GM12878 (cell line): ENCODE measurements at regions not wholly inside any gene's neighbourhood (a gene's known extent, or its start where the extent isn't known, plus 50 kb on each side); places are given as distances from the start of the nearest gene placed in this dataset.

ENCODE experiments used
- ATAC-seq: fragments of 200-7000 bp; cut with Tn5 transposase; 3 replicates; pipeline ENCODE4 v1.9.1; 2020; ENCODE audit warnings: mild to moderate bottlenecking, moderate library complexity
- BruUV-seq: library from RNA; stranded (reverse); fragments of 400-500 nt; replicated peaks from 2 replicates; lab custom pipeline; 2021; lab: Mats Ljungman, UMichigan
- CTCF ChIA-PET: fragments of 300-600 bp; sonication (Branson Sonifier 250); formaldehyde crosslinking; extraction: SDS; loops from one replicate; lab custom pipeline; 2021; ENCODE audit warnings: inconsistent platforms; lab: Yijun Ruan, JAX
- POLR2A ChIA-PET: fragments of 350-600 bp; formaldehyde crosslinking; extraction: SDS; loops from one replicate; lab custom pipeline; 2021; ENCODE audit warnings: inconsistent platforms; lab: Charles Lee
- RAD21 ChIA-PET: fragments of 300-600 bp; sonication (Branson Sonifier 250); formaldehyde crosslinking; loops from one replicate; lab custom pipeline; 2023; ENCODE audit warnings: antibody characterized with exemption; ENCODE audit not compliant: unreplicated experiment; lab: Charles Lee
- SMC1A ChIA-PET: fragments of 300-600 bp; sonication (Branson Sonifier 250); formaldehyde crosslinking; loops from one replicate; lab custom pipeline; 2023; ENCODE audit not compliant: unreplicated experiment, uncharacterized antibody; lab: Charles Lee
- DNase-seq: peaks from one replicate; pipeline ENCODE4 v3.0.0-alpha.2; 2011; ENCODE audit warnings: low read depth, low spot score
- FAIRE-seq: peaks from 3 replicates; lab custom pipeline; 2011; peaks lifted over from hg19 to GRCh38; lab: Jason Lieb, UNC
- H2AFZ ChIP-seq: 2 replicates; pipeline ENCODE4 v1.6.0; 2011; ENCODE audit warnings: low read depth, low read length, control low read depth; ENCODE audit not compliant: control insufficient read depth
- H3K27ac ChIP-seq: 2 replicates; pipeline ENCODE4 v1.5.1; 2011; ENCODE audit warnings: control low read depth; ENCODE audit not compliant: control insufficient read depth, insufficient read depth
- H3K27me3 ChIP-seq, 2 experiments: replicated peaks in 1 of 2; 2 replicates each; pipeline versions ENCODE4 v1.6.0 to v1.6.1; 2011; ENCODE audit warnings: low read length in 1 of 2; ENCODE audit not compliant: control insufficient read depth in 2 of 2, insufficient read depth in 2 of 2
- H3K36me3 ChIP-seq, 2 experiments: 2 replicates each; pipeline ENCODE4 v1.5.1; 2011; ENCODE audit warnings: low read length in 1 of 2; ENCODE audit not compliant: control insufficient read depth in 2 of 2, insufficient read depth in 2 of 2
- H3K4me1 ChIP-seq: 2 replicates; pipeline ENCODE4 v1.6.1; 2011; ENCODE audit warnings: mild to moderate bottlenecking, low read length, moderate library complexity, mixed read lengths; ENCODE audit not compliant: control insufficient read depth, insufficient read depth
- H3K4me2 ChIP-seq: 2 replicates; pipeline ENCODE4 v1.6.0; 2011; ENCODE audit warnings: control low read depth; ENCODE audit not compliant: control insufficient read depth, insufficient read depth
- H3K4me3 ChIP-seq: fragments of 200-600 bp; sonication (generic); 2 replicates; pipeline ENCODE4 v1.5.1; 2016
- H3K79me2 ChIP-seq: 2 replicates; pipeline ENCODE4 v1.6.0; 2011; ENCODE audit warnings: low read length; ENCODE audit not compliant: control insufficient read depth, insufficient read depth
- H3K9ac ChIP-seq: 2 replicates; pipeline ENCODE4 v1.8.0; 2011; ENCODE audit warnings: low read length, control low read depth, mixed read lengths; ENCODE audit not compliant: control insufficient read depth, insufficient read depth
- H3K9me3 ChIP-seq: replicated peaks from 3 replicates; pipeline ENCODE4 v1.5.1; 2011; ENCODE audit warnings: mild to moderate bottlenecking, low read length; ENCODE audit not compliant: control insufficient read depth, insufficient read depth
- H4K20me1 ChIP-seq: 2 replicates; pipeline ENCODE4 v1.6.0; 2011; ENCODE audit not compliant: control insufficient read depth, insufficient read depth
- BACH1 ChIP-seq: fragments of 450-650 bp; IDR thresholded peaks from 2 replicates; pipeline ENCODE4 v1.6.1; 2017; ENCODE audit warnings: mild to moderate bottlenecking, borderline replicate concordance
- CEBPZ ChIP-seq: fragments of 150-350 bp; IDR thresholded peaks from 2 replicates; pipeline ENCODE4 v1.6.1; 2016; ENCODE audit warnings: low read depth, low read length
- DPF2 ChIP-seq: fragments of 450-650 bp; IDR thresholded peaks from 2 replicates; pipeline ENCODE4 v1.6.1; 2017; ENCODE audit warnings: mild to moderate bottlenecking
- EP300 ChIP-seq, 2 experiments: fragments of 150-350 bp in 1 of 2; IDR thresholded peaks; 2 replicates each; pipeline ENCODE4 v1.6.1; 2011 to 2012; ENCODE audit warnings: low read depth in 2 of 2, low read length in 2 of 2, borderline replicate concordance in 1 of 2, improper control_type of control experiment in 1 of 2, inconsistent platforms in 1 of 2; ENCODE audit not compliant: control insufficient read depth in 1 of 2
- HDGF ChIP-seq: fragments of 450-650 bp; IDR thresholded peaks from 2 replicates; pipeline ENCODE4 v1.6.1; 2016; ENCODE audit warnings: antibody characterized with exemption
- IKZF1 ChIP-seq: fragments of 450-650 bp; conservative IDR thresholded peaks from 2 replicates; pipeline ENCODE4 v1.6.1; 2017; ENCODE audit warnings: antibody characterized with exemption, mild to moderate bottlenecking
- IRF4 ChIP-seq: IDR thresholded peaks from 2 replicates; pipeline ENCODE4 v1.6.1; 2011; ENCODE audit warnings: low read depth, low read length
- IRF5 ChIP-seq: fragments of 450-650 bp; IDR thresholded peaks from 2 replicates; pipeline ENCODE4 v1.6.1; 2017; ENCODE audit warnings: borderline replicate concordance
- KAT2A ChIP-seq: conservative IDR thresholded peaks from 2 replicates; pipeline ENCODE4 v1.6.1; 2011; ENCODE audit warnings: low read depth, low read length; ENCODE audit not compliant: control insufficient read depth
- MEF2B ChIP-seq: fragments of 450-650 bp; IDR thresholded peaks from 2 replicates; pipeline ENCODE4 v1.6.1; 2018; ENCODE audit warnings: mild to moderate bottlenecking, moderate library complexity; ENCODE audit not compliant: partially characterized antibody, poor library complexity, severe bottlenecking
- PAX8 ChIP-seq: fragments of 450-650 bp; IDR thresholded peaks from 2 replicates; pipeline ENCODE4 v1.6.1; 2017; ENCODE audit warnings: mild to moderate bottlenecking, moderate library complexity
- PML ChIP-seq: IDR thresholded peaks from 2 replicates; pipeline ENCODE4 v1.6.1; 2012; ENCODE audit warnings: low read length, inconsistent platforms
- PRDM15 ChIP-seq: fragments of 450-650 bp; formaldehyde crosslinking; IDR thresholded peaks from 2 replicates; pipeline ENCODE4 v1.4.0; 2020; ENCODE audit warnings: mild to moderate bottlenecking, moderate library complexity
- SMAD1 ChIP-seq: fragments of 450-650 bp; IDR thresholded peaks from 2 replicates; pipeline ENCODE4 v1.6.1; 2018; ENCODE audit warnings: mild to moderate bottlenecking, low read depth; ENCODE audit not compliant: partially characterized antibody
- SREBF2 ChIP-seq: IDR thresholded peaks from 2 replicates; pipeline ENCODE4 v1.6.1; 2012; ENCODE audit warnings: mild to moderate bottlenecking, low read length
- STAT1 ChIP-seq: fragments of 450-650 bp; conservative IDR thresholded peaks from 2 replicates; pipeline ENCODE4 v1.6.1; 2014; ENCODE audit warnings: antibody characterized with exemption, mild to moderate bottlenecking
- WRNIP1 ChIP-seq: IDR thresholded peaks from 2 replicates; pipeline ENCODE4 v1.6.1; 2011; ENCODE audit warnings: low read depth, low read length, improper control_type of control experiment, borderline replicate concordance
- WGBS: methylation state at CpG from one replicate; pipeline ENCODE4 v1.1.6; 2016; ENCODE audit warnings: low lambda C conversion rate; ENCODE audit not compliant: insufficient replicate concordance, insufficient coverage; ENCODE audit errors: missing lambda C conversion rate; 5-methylcytosine and 5-hydroxymethylcytosine counted together
- in situ Hi-C: fragments of 300-500 bp; cut with MboI; formaldehyde crosslinking; loops from 9 replicates; pipeline ENCODE4 v1.14.3; 2018; ENCODE audit warnings: mixed read lengths
- intact Hi-C: fragments of 100-400 bp; cut with micrococcal nuclease; formaldehyde crosslinking; loops from one replicate; pipeline ENCODE4 v1.14.2; 2022; ENCODE audit not compliant: unreplicated experiment

- DNase-seq (no peak), FAIRE-seq (no peak), ATAC-seq (no peak)
- POLR2A ChIA-PET = no interaction called here
- intact Hi-C loops = no loop called here
- SMC1A ChIA-PET = no interaction called here
- RAD21 ChIA-PET = no interaction called here
- no peaks in the 10 kb centered on the region for H3K79me2 ChIP-seq
- in situ Hi-C loops = no loop called here
- no TSS peak for BruUV-seq
- H3K4me1 ChIP-seq = no peaks in the 10 kb centered on the region
- no peak overlapping the region for H3K4me3 ChIP-seq
- CTCF ChIA-PET = no interaction called here
- WGBS = 35% methylated on average over 8 of the region's 8 CpGs
- no peak overlapping the region for H2AFZ ChIP-seq
- H3K4me2 ChIP-seq = no peak overlapping the region
- no peaks in the 10 kb centered on the region for H3K27me3 ChIP-seq
- no peaks in the 10 kb centered on the region for H3K36me3 ChIP-seq
- H4K20me1 ChIP-seq = no peaks in the 10 kb centered on the region
- H3K27ac ChIP-seq = no peak overlapping the region
- no peaks in the 10 kb centered on the region for H3K9me3 ChIP-seq
- no peak overlapping the region for H3K9ac ChIP-seq
- TF ChIP-seq SMAD1 (no peak), WRNIP1 (no peak), DPF2 (no peak), IRF5 (no peak), KAT2A (no peak), BACH1 (no peak), HDGF (no peak), SREBF2 (no peak), IKZF1 (no peak), CEBPZ (no peak), STAT1 (no peak), IRF4 (no peak), PRDM15 (CRISPR knock-in tag) (no peak), PML (no peak), EP300 (IDR thresholded peaks at IDR 0.05; ENCODE audit: borderline replicate concordance in 1 of 2, control insufficient read depth in 1 of 2, low read depth in 2 of 2, low read length in 2 of 2) (no peak), MEF2B (no peak), PAX8 (no peak)
Observed at GRCh38 chr10:90571481-90572258, 286.2 kb downstream of the HTR7 start.
